Thymus (tissue), 11 donors: ENCODE measurements at regions not wholly inside any gene's neighbourhood (a gene's known extent, or its start where the extent isn't known, plus 50 kb on each side); places are given as distances from the start of the nearest gene placed in this dataset.
"Not testable (repeated sequence)": the region's sequence is repeated elsewhere in the genome, so short reads cannot be mapped to it uniquely, and the experiment has no call there.

Experiments
- DNase-seq, 9 donors: peaks; one replicate each; pipeline ENCODE4 v3.0.0-alpha.2; 2013; ENCODE audit warnings: low spot score in 9 of 9, low read depth in 6 of 9, missing footprints in 1 of 9
- H3K27ac ChIP-seq, 2 donors: one replicate each; pipeline ENCODE4 v1.5.1; 2013; ENCODE audit warnings: control low read depth in 1 of 2, low read depth in 1 of 2, low read length in 1 of 2, mild to moderate bottlenecking in 1 of 2, moderate library complexity in 1 of 2
- H3K27me3 ChIP-seq, 2 donors: one replicate each; pipeline ENCODE4 v1.5.1; 2013; ENCODE audit warnings: low read length in 1 of 2; ENCODE audit not compliant: control insufficient read depth in 2 of 2, insufficient read depth in 1 of 2
- H3K36me3 ChIP-seq, 2 donors: one replicate each; pipeline ENCODE4 v1.5.1; 2013; ENCODE audit warnings: low read length in 1 of 2, mild to moderate bottlenecking in 1 of 2, moderate library complexity in 1 of 2; ENCODE audit not compliant: control insufficient read depth in 2 of 2, insufficient read depth in 2 of 2
- H3K4me1 ChIP-seq, 2 donors: one replicate each; pipeline ENCODE4 v1.5.1; 2013; ENCODE audit warnings: low read length in 2 of 2; ENCODE audit not compliant: control insufficient read depth in 2 of 2, insufficient read depth in 2 of 2
- H3K4me3 ChIP-seq, 2 donors: one replicate each; pipeline ENCODE4 v1.5.1; 2013; ENCODE audit warnings: low read length in 2 of 2, control low read depth in 1 of 2, mild to moderate bottlenecking in 1 of 2
- H3K9me3 ChIP-seq, 2 donors: one replicate each; pipeline ENCODE4 v1.5.1; 2013; ENCODE audit warnings: low read length in 1 of 2, mild to moderate bottlenecking in 1 of 2; ENCODE audit not compliant: control insufficient read depth in 2 of 2, insufficient read depth in 1 of 2
- WGBS: extraction: QIAGEN DNeasy Blood & Tissue Kit; methylation state at CpG from one replicate; pipeline ENCODE4 v1.1.7; 2013; 5-methylcytosine and 5-hydroxymethylcytosine counted together
- donor health status: healthy.

GRCh38 chrX:3529466-3530010 is 183.1 kb upstream of the MXRA5 start:
- H3K27ac ChIP-seq = no peak overlapping the region
- H3K36me3 ChIP-seq = no peaks in the 10 kb centered on the region
- 97% methylated on average over 5 of the region's 5 CpGs for WGBS
- no peaks in the 10 kb centered on the region for H3K4me1 ChIP-seq
- no peak for DNase-seq
- no peaks in the 10 kb centered on the region for H3K27me3 ChIP-seq
- H3K4me3 ChIP-seq = no peak overlapping the region
- H3K9me3 ChIP-seq = no peaks in the 10 kb centered on the region

DNA sequence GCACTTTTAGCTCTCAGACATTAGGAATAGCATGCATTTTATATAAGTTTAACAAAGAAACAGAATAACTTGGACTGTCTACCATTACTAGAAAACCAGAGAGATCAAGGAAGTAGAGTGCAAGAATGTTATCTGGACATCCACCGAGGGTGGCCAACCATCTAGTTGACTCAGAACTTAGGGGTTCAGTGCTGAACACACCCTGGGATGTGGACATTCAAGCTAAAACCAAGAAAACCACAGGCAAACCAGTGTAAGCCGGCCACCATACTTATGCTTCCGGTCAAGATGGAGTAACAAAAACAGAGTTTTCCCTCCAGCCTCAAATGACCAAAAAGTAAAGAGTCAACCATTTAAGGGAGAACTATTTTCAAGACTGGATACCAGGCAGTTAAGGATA is 181.4 kb upstream of the MXRA5 start:
- Histone ChIP-seq H3K9me3 (no peaks in the 10 kb centered on the region), H3K4me1 (no peaks in the 10 kb centered on the region), H3K36me3 (no peaks in the 10 kb centered on the region), H3K4me3 (no peak overlapping the region), H3K27ac (no peak overlapping the region), H3K27me3 (no peaks in the 10 kb centered on the region)
- DNase-seq = no peak
- WGBS = 96% methylated on average over 3 of the region's 3 CpGs

DNA sequence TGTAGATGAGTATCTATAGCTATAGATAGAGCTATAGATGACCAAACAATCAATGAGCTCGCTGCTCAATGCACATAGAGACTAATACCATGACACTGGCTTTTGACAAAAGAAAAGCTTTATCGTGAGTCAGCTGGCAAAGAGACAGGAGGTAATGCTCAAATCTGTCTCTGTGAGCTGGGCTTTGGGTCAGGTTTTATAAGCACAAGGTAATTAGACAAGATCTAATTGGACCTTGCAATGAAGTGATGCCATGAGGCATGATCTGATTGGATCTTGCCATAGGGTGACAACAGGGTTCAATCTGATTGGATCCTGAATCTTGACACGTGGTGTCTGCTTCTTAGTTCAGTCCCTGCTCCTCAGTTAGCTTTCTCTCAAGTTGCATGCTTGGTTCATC is 180.7 kb upstream of the MXRA5 start:
- WGBS = 81% methylated on average over 3 of the region's 3 CpGs
- no peak for DNase-seq
- no peak overlapping the region for H3K27ac ChIP-seq
- H3K9me3 ChIP-seq = no peaks in the 10 kb centered on the region
- H3K4me1 ChIP-seq = no peaks in the 10 kb centered on the region
- no peaks in the 10 kb centered on the region for H3K27me3 ChIP-seq
- no peak overlapping the region for H3K4me3 ChIP-seq
- no peaks in the 10 kb centered on the region for H3K36me3 ChIP-seq

GRCh38 chrX:3526731-3527130 is 180.3 kb upstream of the MXRA5 start:
- 95% methylated on average over 2 of the region's 2 CpGs for WGBS
- Histone ChIP-seq H3K27ac (no peak overlapping the region), H3K36me3 (no peaks in the 10 kb centered on the region), H3K4me1 (no peaks in the 10 kb centered on the region), H3K27me3 (no peaks in the 10 kb centered on the region), H3K4me3 (no peak overlapping the region), H3K9me3 (no peaks in the 10 kb centered on the region)
- no peak for DNase-seq

DNA sequence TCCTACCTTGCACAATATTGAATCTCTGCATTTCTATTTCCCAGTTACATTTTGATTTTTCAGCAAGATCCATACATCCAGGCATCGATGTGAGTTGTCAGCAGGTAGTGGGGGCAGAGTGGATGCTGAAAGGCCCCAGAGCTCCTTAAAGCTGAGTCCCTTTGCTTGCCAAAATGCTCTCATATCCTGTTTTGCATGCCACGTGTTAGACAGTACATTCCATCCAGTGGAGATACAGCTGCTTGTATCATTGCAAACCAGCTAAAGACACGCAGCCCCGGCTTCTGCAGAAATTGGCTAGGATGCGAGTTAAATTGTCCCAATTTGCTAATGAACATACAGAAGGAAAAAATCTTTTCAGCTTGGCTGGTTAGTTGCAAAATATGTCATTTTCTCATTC is 179.6 kb upstream of the MXRA5 start:
- Histone ChIP-seq H3K27me3 (no peaks in the 10 kb centered on the region), H3K9me3 (no peaks in the 10 kb centered on the region), H3K27ac (no peak overlapping the region), H3K4me1 (no peaks in the 10 kb centered on the region), H3K36me3 (no peaks in the 10 kb centered on the region), H3K4me3 (no peak overlapping the region)
- DNase-seq = no peak
- WGBS = 78% methylated on average over 5 of the region's 5 CpGs

GRCh38 chrX:3522101-3522650 is 175.7 kb upstream of the MXRA5 start:
- H3K27me3 ChIP-seq = no peaks in the 10 kb centered on the region
- H3K9me3 ChIP-seq = no peaks in the 10 kb centered on the region
- WGBS = 95% methylated on average over 4 of the region's 4 CpGs
- no peak for DNase-seq
- no peak overlapping the region for H3K27ac ChIP-seq
- H3K4me3 ChIP-seq = no peak overlapping the region
- no peaks in the 10 kb centered on the region for H3K4me1 ChIP-seq
- no peaks in the 10 kb centered on the region for H3K36me3 ChIP-seq

- Histone ChIP-seq H3K4me3 (no peak overlapping the region), H3K27me3 (no peaks in the 10 kb centered on the region), H3K36me3 (no peaks in the 10 kb centered on the region), H3K4me1 (no peaks in the 10 kb centered on the region), H3K27ac (no peak overlapping the region), H3K9me3 (no peaks in the 10 kb centered on the region)
- 82% methylated on average over 3 of the region's 3 CpGs for WGBS
- no peak for DNase-seq
These were observed 174.9 kb upstream of the MXRA5 start for GRCh38 chrX:3521396-3521795.

DNA sequence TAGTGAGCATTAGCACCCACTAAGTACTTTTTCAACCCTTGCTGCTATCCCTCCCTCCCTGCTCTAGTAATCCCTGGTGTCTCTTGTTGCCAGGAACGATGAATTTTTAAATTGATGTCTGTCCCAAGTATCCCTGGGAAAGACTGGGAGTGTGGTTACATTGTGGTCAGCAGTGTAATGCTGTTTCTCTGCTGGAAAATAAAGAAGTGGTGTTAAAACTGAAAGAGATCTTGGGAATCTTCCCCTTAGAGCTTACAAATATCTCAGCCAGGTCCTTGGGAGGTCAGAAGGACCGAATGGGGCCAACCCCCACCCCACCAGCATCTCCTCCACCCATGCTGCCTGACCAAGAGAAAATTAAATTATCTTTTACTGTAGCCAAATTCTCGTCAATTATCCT is 174.5 kb upstream of the MXRA5 start:
- DNase-seq = no peak
- Histone ChIP-seq H3K36me3 (no peaks in the 10 kb centered on the region), H3K27me3 (no peaks in the 10 kb centered on the region), H3K9me3 (no peaks in the 10 kb centered on the region), H3K27ac (no peak overlapping the region), H3K4me3 (no peak overlapping the region), H3K4me1 (no peaks in the 10 kb centered on the region)
- WGBS = 80% methylated on average over 3 of the region's 3 CpGs

GRCh38 chrX:3520458-3520857 is 174.0 kb upstream of the MXRA5 start:
- Histone ChIP-seq H3K27me3 (no peaks in the 10 kb centered on the region), H3K36me3 (no peaks in the 10 kb centered on the region), H3K27ac (no peak overlapping the region), H3K4me3 (no peak overlapping the region), H3K9me3 (no peaks in the 10 kb centered on the region), H3K4me1 (no peaks in the 10 kb centered on the region)
- DNase-seq = no peak
- WGBS = 93% methylated on average over 3 of the region's 3 CpGs

GRCh38 chrX:3519384-3519783 is 172.9 kb upstream of the MXRA5 start:
- WGBS = 95% methylated on average over 8 of the region's 8 CpGs
- not testable (repeated sequence) for DNase-seq, H3K27ac ChIP-seq, H3K4me3 ChIP-seq, H3K4me1 ChIP-seq, H3K36me3 ChIP-seq, H3K9me3 ChIP-seq, H3K27me3 ChIP-seq
